ENCODE measurements at regions not wholly inside any gene's neighbourhood (a gene's known extent, or its start where the extent isn't known, plus 50 kb on each side); places are given as distances from the start of the nearest gene placed in this dataset.

DNA sequence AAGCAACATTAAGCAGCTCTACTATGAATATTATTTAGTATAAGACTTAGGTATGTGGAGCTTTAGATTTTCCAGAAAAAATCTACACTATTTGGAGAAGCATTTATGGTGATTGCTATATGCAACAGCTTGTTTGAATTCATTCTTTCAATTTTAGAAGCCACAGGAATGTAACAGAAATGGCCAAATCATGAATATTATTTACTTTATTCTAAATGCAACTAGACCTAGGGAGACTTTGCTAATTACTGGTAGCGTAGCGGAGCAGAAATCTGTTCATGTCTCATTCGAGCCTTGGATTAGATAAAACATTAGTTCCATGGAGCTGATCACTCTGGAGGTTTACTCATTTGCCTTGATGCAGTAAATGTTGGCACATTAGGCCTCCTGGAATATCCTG lies 290.2 kb downstream of the ZNF608 start:
- TF ChIP-seq ZFX (IDR thresholded peaks at IDR 0.05; ENCODE audit: borderline replicate concordance), result no peak
- TF ChIP-seq, protein P1, sequence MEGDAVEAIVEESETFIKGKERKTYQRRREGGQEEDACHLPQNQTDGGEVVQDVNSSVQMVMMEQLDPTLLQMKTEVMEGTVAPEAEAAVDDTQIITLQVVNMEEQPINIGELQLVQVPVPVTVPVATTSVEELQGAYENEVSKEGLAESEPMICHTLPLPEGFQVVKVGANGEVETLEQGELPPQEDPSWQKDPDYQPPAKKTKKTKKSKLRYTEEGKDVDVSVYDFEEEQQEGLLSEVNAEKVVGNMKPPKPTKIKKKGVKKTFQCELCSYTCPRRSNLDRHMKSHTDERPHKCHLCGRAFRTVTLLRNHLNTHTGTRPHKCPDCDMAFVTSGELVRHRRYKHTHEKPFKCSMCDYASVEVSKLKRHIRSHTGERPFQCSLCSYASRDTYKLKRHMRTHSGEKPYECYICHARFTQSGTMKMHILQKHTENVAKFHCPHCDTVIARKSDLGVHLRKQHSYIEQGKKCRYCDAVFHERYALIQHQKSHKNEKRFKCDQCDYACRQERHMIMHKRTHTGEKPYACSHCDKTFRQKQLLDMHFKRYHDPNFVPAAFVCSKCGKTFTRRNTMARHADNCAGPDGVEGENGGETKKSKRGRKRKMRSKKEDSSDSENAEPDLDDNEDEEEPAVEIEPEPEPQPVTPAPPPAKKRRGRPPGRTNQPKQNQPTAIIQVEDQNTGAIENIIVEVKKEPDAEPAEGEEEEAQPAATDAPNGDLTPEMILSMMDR (IDR thresholded peaks at IDR 0.05), result no peak

Measured in 22Rv1 (cell line).